HepG2 (cell line): ENCODE measurements at regions not wholly inside any gene's neighbourhood (a gene's known extent, or its start where the extent isn't known, plus 50 kb on each side); places are given as distances from the start of the nearest gene placed in this dataset.

Source experiments
- ATAC-seq: fragments of 200-7000 bp; cut with Tn5 transposase; 3 replicates; pipeline ENCODE4 v1.9.1; 2020; ENCODE audit warnings: mild to moderate bottlenecking, moderate library complexity
- BruUV-seq: library from RNA; stranded (reverse); fragments of 400-500 nt; replicated peaks from 2 replicates; lab custom pipeline; 2021; lab: Mats Ljungman, UMichigan
- CTCF ChIA-PET: fragments of 300-600 bp; formaldehyde crosslinking; extraction: SDS; loops from one replicate; lab custom pipeline; 2021; ENCODE audit warnings: low total read pairs, inconsistent platforms, low intra/inter-chr PET ratio; lab: Yijun Ruan, JAX
- POLR2A ChIA-PET: fragments of 350-600 bp; sonication (Branson Sonifier 250); formaldehyde crosslinking; loops from one replicate; lab custom pipeline; 2020; ENCODE audit warnings: antibody characterized with exemption, inconsistent platforms; lab: Yijun Ruan, JAX
- DNase-seq: peaks from one replicate; pipeline ENCODE4 v3.0.0-alpha.2; 2015; ENCODE audit warnings: low spot score
- FAIRE-seq: peaks from 3 replicates; lab custom pipeline; 2011; peaks lifted over from hg19 to GRCh38; lab: Jason Lieb, UNC
- H2AFZ ChIP-seq: one replicate; pipeline ENCODE4 v1.6.1; 2011; ENCODE audit warnings: low read length, inconsistent platforms
- H3K27ac ChIP-seq: fragments of 300-600 bp; 3 replicates; pipeline ENCODE4 v1.8.0; 2011; ENCODE audit warnings: mixed run types, mild to moderate bottlenecking, mixed read lengths, low read length, inconsistent platforms; ENCODE audit not compliant: insufficient read depth; ENCODE audit errors: extremely low read length
- H3K27me3 ChIP-seq, 2 experiments: fragments of 200-600 bp in 1 of 2; 2 replicates in 1 of 2; 3 replicates in 1 of 2; pipeline versions ENCODE4 v1.6.0 to v1.8.0; 2011; ENCODE audit warnings: low read length in 2 of 2, mild to moderate bottlenecking in 2 of 2, moderate library complexity in 2 of 2, inconsistent platforms in 1 of 2; ENCODE audit not compliant: insufficient read depth in 2 of 2, control insufficient read depth in 1 of 2
- H3K36me3 ChIP-seq, 2 experiments: fragments of 200-600 bp in 1 of 2; replicated peaks in 1 of 2; 2 replicates in 1 of 2; 3 replicates in 1 of 2; pipeline versions ENCODE4 v1.5.1 to v1.8.0; 2011; ENCODE audit warnings: low read length in 2 of 2, inconsistent platforms in 1 of 2; ENCODE audit not compliant: insufficient read depth in 2 of 2, control insufficient read depth in 1 of 2
- H3K4me1 ChIP-seq: 2 replicates; pipeline ENCODE4 v1.5.1; 2012; ENCODE audit warnings: low read length, inconsistent platforms; ENCODE audit not compliant: insufficient read depth
- H3K4me2 ChIP-seq: 2 replicates; pipeline ENCODE4 v1.6.0; 2011; ENCODE audit warnings: low read depth, low read length, inconsistent platforms
- H3K4me3 ChIP-seq, 3 experiments: fragments of 200-600 bp in 1 of 3; sonication (generic), shearing (Covaris generic) in 1 of 3; replicated peaks in 1 of 3; 2 replicates each; pipeline ENCODE4 v1.5.1; 2011 to 2016; ENCODE audit warnings: low read length in 3 of 3, inconsistent platforms in 2 of 3, low read depth in 2 of 3, mild to moderate bottlenecking in 2 of 3, control low read depth in 1 of 3, mixed read lengths in 1 of 3; ENCODE audit not compliant: insufficient read depth in 1 of 3
- H3K79me2 ChIP-seq: one replicate; pipeline ENCODE4 v1.6.1; 2011; ENCODE audit warnings: low read length, inconsistent platforms; ENCODE audit not compliant: insufficient read depth
- H3K9ac ChIP-seq: 2 replicates; pipeline ENCODE4 v1.6.0; 2011; ENCODE audit warnings: mild to moderate bottlenecking, low read depth, low read length, inconsistent platforms; ENCODE audit not compliant: insufficient read depth
- H3K9me3 ChIP-seq: 2 replicates; pipeline ENCODE4 v1.5.1; 2012; ENCODE audit warnings: mild to moderate bottlenecking, low read length
- H4K20me1 ChIP-seq: 2 replicates; pipeline ENCODE4 v1.6.0; 2011; ENCODE audit warnings: inconsistent platforms, mild to moderate bottlenecking, low read length, moderate library complexity; ENCODE audit not compliant: insufficient read depth
- ATF4 ChIP-seq, 2 experiments: fragments of 450-650 bp in 1 of 2; sonication (generic) in 1 of 2; formaldehyde crosslinking; IDR thresholded peaks; 2 replicates each; pipeline versions ENCODE4 v1.5.0 to v1.8.0; 2020 to 2022; ENCODE audit warnings: mild to moderate bottlenecking in 1 of 2, missing genetic modification reagents in 1 of 2
- IRF1 ChIP-seq: sonication (generic); formaldehyde crosslinking; IDR thresholded peaks from 2 replicates; pipeline ENCODE4 v1.4.0; 2020; ENCODE audit warnings: low read depth, mild to moderate bottlenecking, missing genetic modification reagents
- PHB2 ChIP-seq: fragments of 450-650 bp; IDR thresholded peaks from 2 replicates; pipeline ENCODE4 v1.6.1; 2018; ENCODE audit not compliant: partially characterized antibody
- RXRA ChIP-seq: sonication (generic); formaldehyde crosslinking; IDR thresholded peaks from 2 replicates; pipeline ENCODE4 v1.5.1; 2020; ENCODE audit warnings: missing genetic modification reagents
- TBX2 ChIP-seq: sonication (generic); formaldehyde crosslinking; IDR thresholded peaks from 2 replicates; pipeline ENCODE4 v1.5.0; 2020; ENCODE audit warnings: missing genetic modification reagents, mild to moderate bottlenecking, borderline replicate concordance
- ZNF414 ChIP-seq: sonication (generic); formaldehyde crosslinking; IDR thresholded peaks from 2 replicates; pipeline ENCODE4 v1.5.0; 2020; ENCODE audit warnings: missing genetic modification reagents
- WGBS: methylation state at CpG from one replicate; pipeline ENCODE4 v1.1.6; 2017; ENCODE audit warnings: low lambda C conversion rate; 5-methylcytosine and 5-hydroxymethylcytosine counted together
- in situ Hi-C: cut with HindIII; loops from 2 replicates; pipeline ENCODE4 v1.10.0; 2017; ENCODE audit warnings: low pct_unique_long_range_greater_than_20kb; ENCODE audit not compliant: extremely low pct_ligation_motif_present
- intact Hi-C: fragments of 100-400 bp; cut with micrococcal nuclease; formaldehyde crosslinking; loops from one replicate; pipeline ENCODE4 v1.10.0; 2022; ENCODE audit not compliant: unreplicated experiment

- no peak for TF ChIP-seq RXRA (CRISPR knock-in tag)
- no peak for TF ChIP-seq TBX2
These were observed 72.1 kb upstream of the CCBE1 start (continued) for GRCh38 chr18:59769129-59769865.

GRCh38 chr18:59768409-59768808, 71.2 kb upstream of the CCBE1 start:
- intact Hi-C loops (no loop called here), in situ Hi-C loops (no loop called here)
- H3K4me3 ChIP-seq: no peak overlapping the region
- no peaks in the 10 kb centered on the region for H3K27me3 ChIP-seq
- H3K36me3 ChIP-seq: no peaks in the 10 kb centered on the region
- BruUV-seq: no TSS peak
- H3K4me1 ChIP-seq: no peaks in the 10 kb centered on the region
- 0% methylated on average over 1 of the region's 1 CpG for WGBS
- POLR2A ChIA-PET: no interaction called here
- ATAC-seq (no peak), DNase-seq (no peak), FAIRE-seq (no peak)
- H3K27ac ChIP-seq: no peak overlapping the region
- no peak overlapping the region for H3K9ac ChIP-seq
- H4K20me1 ChIP-seq: no peaks in the 10 kb centered on the region
- no peaks in the 10 kb centered on the region for H3K9me3 ChIP-seq
- H3K4me2 ChIP-seq: no peak overlapping the region
- no peak for TF ChIP-seq ATF4 (CRISPR knock-in tag; IDR thresholded peaks at IDR 0.05)
- H2AFZ ChIP-seq: no peak overlapping the region
- no peaks in the 10 kb centered on the region for H3K79me2 ChIP-seq
- CTCF ChIA-PET: no interaction called here

GRCh38 chr18:59767732-59768131, 70.5 kb upstream of the CCBE1 start:
- no peak for FAIRE-seq

More at GRCh38 chr18:59767732-59768131, 70.5 kb upstream of the CCBE1 start:
- intact Hi-C loops (no loop called here), in situ Hi-C loops (no loop called here)
- Histone ChIP-seq H3K4me2 (no peak overlapping the region), H3K79me2 (no peaks in the 10 kb centered on the region), H3K4me1 (no peaks in the 10 kb centered on the region), H3K36me3 (no peaks in the 10 kb centered on the region), H3K27ac (no peak overlapping the region), H3K27me3 (no peaks in the 10 kb centered on the region), H3K9me3 (no peaks in the 10 kb centered on the region), H2AFZ (no peak overlapping the region), H3K4me3 (no peak overlapping the region), H3K9ac (no peak overlapping the region), H4K20me1 (no peaks in the 10 kb centered on the region)
- TF ChIP-seq PHB2 (no peak), IRF1 (CRISPR knock-in tag) (no peak), ZNF414 (CRISPR knock-in tag) (no peak)
- no peak for DNase-seq
- 2% methylated on average over 2 of the region's 2 CpGs for WGBS
- ChIA-PET POLR2A (no interaction called here), CTCF (no interaction called here)
- no peak for ATAC-seq
- no TSS peak for BruUV-seq
